Small intestine (tissue), 7 donors: ENCODE measurements at regions not wholly inside any gene's neighbourhood (a gene's known extent, or its start where the extent isn't known, plus 50 kb on each side); places are given as distances from the start of the nearest gene placed in this dataset.

Experiments
- DNase-seq, 2 donors: peaks; one replicate each; pipeline versions ENCODE4 v3.0.0 to v3.0.0-alpha.2; 2013
- FAIRE-seq: peaks from 2 replicates; lab custom pipeline; 2012; peaks lifted over from hg19 to GRCh38; lab: Jason Lieb, UNC
- H3K27ac ChIP-seq, 3 donors: one replicate each; pipeline ENCODE4 v1.5.1; 2013; ENCODE audit warnings: low read length in 2 of 3, mild to moderate bottlenecking in 2 of 3, control low read depth in 1 of 3, inconsistent platforms in 1 of 3, low read depth in 1 of 3, moderate library complexity in 1 of 3
- H3K27me3 ChIP-seq, 3 donors: one replicate each; pipeline ENCODE4 v1.6.1; 2013; ENCODE audit warnings: low read length in 3 of 3, inconsistent platforms in 1 of 3; ENCODE audit not compliant: control insufficient read depth in 3 of 3, insufficient read depth in 3 of 3
- H3K36me3 ChIP-seq, 3 donors: one replicate each; pipeline ENCODE4 v1.6.1; 2013; ENCODE audit warnings: low read length in 3 of 3, inconsistent platforms in 1 of 3, low read depth in 1 of 3, mild to moderate bottlenecking in 1 of 3, moderate library complexity in 1 of 3; ENCODE audit not compliant: control insufficient read depth in 3 of 3, insufficient read depth in 2 of 3
- H3K4me1 ChIP-seq, 3 donors: one replicate each; pipeline ENCODE4 v1.6.1; 2013; ENCODE audit warnings: low read length in 2 of 3, inconsistent platforms in 1 of 3, low read depth in 1 of 3, mild to moderate bottlenecking in 1 of 3, moderate library complexity in 1 of 3; ENCODE audit not compliant: control insufficient read depth in 3 of 3, insufficient read depth in 2 of 3
- H3K4me3 ChIP-seq, 3 donors: one replicate each; pipeline ENCODE4 v1.5.1; 2013; ENCODE audit warnings: low read length in 3 of 3, control low read depth in 1 of 3, inconsistent platforms in 1 of 3, low read depth in 1 of 3, mild to moderate bottlenecking in 1 of 3, moderate library complexity in 1 of 3
- H3K9me3 ChIP-seq, 2 donors: one replicate each; pipeline ENCODE4 v1.6.1; 2013; ENCODE audit warnings: low read depth in 1 of 2, low read length in 1 of 2; ENCODE audit not compliant: control insufficient read depth in 2 of 2, insufficient read depth in 1 of 2
- WGBS, 3 donors: extraction: QIAGEN DNeasy Blood & Tissue Kit; methylation state at CpG; one replicate each; pipeline ENCODE4 v1.1.7; 2013; 5-methylcytosine and 5-hydroxymethylcytosine counted together
- donor health status: healthy with polysubstance abuse.
- donor health status: control.
- donor health status: control.
- donor health status: Bipolar disorder and iron deficiency.
- donor health status: healthy.

DNA sequence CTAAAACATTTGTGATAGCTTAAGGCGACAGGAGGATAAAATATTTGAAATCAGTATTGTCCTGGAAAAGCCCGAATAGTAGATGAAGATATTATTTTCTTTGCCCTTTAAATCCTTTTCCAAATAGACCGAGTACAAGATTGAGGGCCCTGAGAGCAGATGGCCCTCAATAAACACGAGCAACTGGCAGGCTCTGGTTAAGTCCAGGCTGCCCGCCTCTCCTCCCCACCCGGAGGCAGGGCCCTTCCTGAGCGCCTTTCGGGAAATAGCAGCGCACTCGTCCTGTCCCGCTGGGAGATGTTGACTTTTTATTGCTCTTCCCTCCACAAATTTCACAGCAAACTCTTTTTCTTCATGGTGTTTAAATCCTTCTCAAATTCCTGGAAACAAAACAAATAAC, 50.8 kb upstream of the MAX start:
- no peak overlapping the region for H3K27ac ChIP-seq
- no peak overlapping the region for H3K4me3 ChIP-seq
- WGBS, 3 donors, result 61 to 78% (median 77%) methylated on average over 11 of the region's 11 CpGs
- no peak for FAIRE-seq
- H3K9me3 ChIP-seq, result no peaks in the 10 kb centered on the region
- no peaks in the 10 kb centered on the region for H3K27me3 ChIP-seq
- H3K36me3 ChIP-seq, result no peaks in the 10 kb centered on the region
- H3K4me1 ChIP-seq, result no peaks in the 10 kb centered on the region
- DNase-seq, result no peak

DNA sequence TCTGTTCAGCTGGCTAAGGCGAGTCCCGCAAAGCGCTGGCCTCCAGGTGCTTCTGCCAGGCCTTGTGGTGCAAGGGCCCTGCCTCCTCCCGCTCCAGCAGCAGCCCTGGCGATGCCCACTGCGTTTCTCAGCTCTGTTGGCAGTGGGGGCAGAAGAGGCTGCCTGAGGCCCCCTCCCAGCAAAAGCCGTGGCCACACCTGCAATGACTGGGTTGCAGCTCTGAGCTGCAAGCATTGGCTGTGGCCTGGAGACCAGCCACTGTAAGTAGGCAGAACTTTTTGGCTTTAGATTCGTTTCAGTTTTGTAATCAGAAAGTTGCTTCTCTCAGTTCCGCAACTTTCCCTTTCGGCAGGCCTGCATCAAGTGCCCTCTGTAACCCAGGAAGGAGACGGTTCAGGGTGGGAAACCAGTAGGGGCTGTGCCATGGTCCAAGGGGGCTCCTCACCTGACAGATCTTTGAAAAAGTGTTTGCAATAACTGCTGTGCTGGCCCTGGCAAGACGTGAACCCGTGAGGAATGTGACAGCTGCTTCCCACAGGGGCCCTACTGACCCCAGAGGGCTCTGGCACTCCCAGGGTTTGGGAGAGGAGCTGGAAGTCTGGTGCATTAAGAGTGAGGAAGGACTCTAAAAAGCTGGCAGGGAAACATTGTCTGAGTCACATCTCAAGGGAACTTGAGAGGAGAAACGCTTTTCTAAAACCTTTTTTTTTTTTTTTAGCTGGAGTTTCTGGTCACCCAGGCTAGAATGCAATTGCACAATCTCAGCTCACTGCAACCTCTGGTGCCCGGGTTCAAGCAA, 54.5 kb upstream of the MAX start:
- DNase-seq (peak in 1 of 2 donors; percentile 29), FAIRE-seq (no peak)
- 32 to 48% (median 44%) methylated on average over 15 of the region's 15 CpGs for WGBS, 3 donors
- Histone ChIP-seq H3K4me1 (no peaks in the 10 kb centered on the region), H3K36me3 (no peaks in the 10 kb centered on the region), H3K27me3 (no peaks in the 10 kb centered on the region), H3K27ac (peak overlapping the region in 1 of 3 donors; percentile 77), H3K9me3 (no peaks in the 10 kb centered on the region), H3K4me3 (no peak overlapping the region)

DNA sequence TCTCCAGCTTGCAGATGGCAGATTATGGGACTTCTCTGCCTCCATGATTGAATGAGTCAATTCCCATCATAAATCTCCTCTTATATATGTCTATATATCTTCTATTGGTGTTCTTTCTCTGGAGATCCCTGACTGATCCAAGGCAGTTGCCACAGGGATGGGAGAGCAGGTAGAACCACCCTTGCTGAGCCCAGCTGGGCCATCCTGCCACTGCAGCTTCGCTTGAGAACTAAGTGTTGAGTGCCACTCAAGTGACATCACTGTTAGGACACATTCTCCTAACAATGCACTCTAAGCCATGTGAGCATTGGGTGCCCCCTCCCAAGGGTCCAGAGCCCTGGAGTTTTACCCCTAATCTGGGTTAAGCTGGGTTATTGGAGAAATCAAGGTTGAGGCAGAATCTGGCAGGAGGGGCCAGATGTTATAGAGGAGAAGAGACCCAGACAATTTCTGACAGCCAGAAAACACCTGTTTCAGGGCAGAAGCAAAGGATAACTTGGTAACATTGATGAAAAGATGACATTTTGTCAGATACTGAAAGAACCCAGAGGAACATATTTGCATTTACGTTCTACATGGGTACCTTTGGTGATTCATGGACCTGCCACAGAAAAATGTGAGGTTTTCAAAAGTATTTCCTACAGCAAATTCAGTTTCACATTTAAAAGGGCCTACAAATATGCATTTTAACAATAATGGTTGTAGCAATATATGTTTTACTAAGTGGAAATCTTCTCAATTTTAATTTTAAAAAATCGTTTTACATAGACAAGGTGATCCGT, 57.2 kb upstream of the MAX start:
- no peak for FAIRE-seq
- WGBS, 3 donors, result 82 to 90% (median 83%) methylated on average over 4 of the region's 4 CpGs

DNA sequence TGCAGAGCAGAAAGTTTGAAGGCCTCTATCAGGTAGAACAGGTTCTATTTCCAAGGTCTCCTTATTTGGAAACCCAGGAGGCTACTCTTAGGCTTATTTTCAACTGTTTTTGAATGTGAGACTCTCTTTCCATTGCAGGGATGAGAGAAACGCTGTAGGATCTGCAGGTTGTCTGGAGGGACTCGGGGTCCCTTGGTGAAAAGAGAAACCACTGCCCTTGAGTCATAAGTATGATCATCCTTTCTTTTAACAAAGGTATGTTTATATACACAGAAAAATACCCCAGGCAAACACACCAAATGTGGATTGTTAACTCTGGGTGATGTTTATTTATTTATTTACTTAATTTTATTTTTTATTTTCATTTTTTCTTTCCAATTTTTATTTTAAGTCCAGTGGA, 57.8 kb upstream of the MAX start:
- H3K36me3 ChIP-seq, result no peaks in the 10 kb centered on the region
- no peak for FAIRE-seq

More for the DNA sequence above, 57.2 kb upstream of the MAX start:
- no peak for DNase-seq
- no peaks in the 10 kb centered on the region for H3K9me3 ChIP-seq
- H3K27me3 ChIP-seq, result no peaks in the 10 kb centered on the region
- no peak overlapping the region for H3K4me3 ChIP-seq
- H3K27ac ChIP-seq, result no peak overlapping the region
- H3K4me1 ChIP-seq, result peaks cover 0 to 2% (median 0%) of the 10 kb centered on the region in 3 donors
- H3K36me3 ChIP-seq, result no peaks in the 10 kb centered on the region

DNA sequence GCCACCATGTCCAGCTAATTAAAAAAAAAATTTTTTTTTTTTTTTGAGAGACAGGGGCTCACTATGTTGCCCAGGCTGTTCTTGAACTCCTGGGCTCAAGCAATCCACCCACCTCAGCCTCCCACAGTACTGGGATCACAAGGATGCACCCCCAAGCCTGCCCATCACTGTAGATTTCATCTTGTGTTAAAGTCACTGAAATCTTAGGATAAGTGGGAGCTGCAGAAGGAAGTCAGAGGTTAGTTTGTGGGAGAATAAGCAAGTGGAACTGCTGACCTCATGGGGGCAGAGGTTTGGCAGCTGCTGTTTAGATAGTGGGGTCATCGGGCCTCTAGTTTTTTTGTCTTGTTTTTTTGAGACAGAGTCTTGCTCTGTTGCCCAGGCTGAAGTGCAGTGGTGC, 59.7 kb upstream of the MAX start:
- H3K36me3 ChIP-seq, result no peaks in the 10 kb centered on the region
- no peak overlapping the region for H3K27ac ChIP-seq
- 26 to 63% (median 38%) methylated on average over 1 of the region's 1 CpG for WGBS, 3 donors

More for the DNA sequence above, 57.8 kb upstream of the MAX start:
- WGBS, 3 donors, result 83 to 85% (median 83%) methylated on average over 2 of the region's 2 CpGs
- no peak for DNase-seq
- Histone ChIP-seq H3K9me3 (no peaks in the 10 kb centered on the region), H3K4me3 (no peak overlapping the region), H3K27ac (no peak overlapping the region), H3K27me3 (no peaks in the 10 kb centered on the region), H3K4me1 (peaks cover 0 to 6% (median 0%) of the 10 kb centered on the region in 3 donors)

DNA sequence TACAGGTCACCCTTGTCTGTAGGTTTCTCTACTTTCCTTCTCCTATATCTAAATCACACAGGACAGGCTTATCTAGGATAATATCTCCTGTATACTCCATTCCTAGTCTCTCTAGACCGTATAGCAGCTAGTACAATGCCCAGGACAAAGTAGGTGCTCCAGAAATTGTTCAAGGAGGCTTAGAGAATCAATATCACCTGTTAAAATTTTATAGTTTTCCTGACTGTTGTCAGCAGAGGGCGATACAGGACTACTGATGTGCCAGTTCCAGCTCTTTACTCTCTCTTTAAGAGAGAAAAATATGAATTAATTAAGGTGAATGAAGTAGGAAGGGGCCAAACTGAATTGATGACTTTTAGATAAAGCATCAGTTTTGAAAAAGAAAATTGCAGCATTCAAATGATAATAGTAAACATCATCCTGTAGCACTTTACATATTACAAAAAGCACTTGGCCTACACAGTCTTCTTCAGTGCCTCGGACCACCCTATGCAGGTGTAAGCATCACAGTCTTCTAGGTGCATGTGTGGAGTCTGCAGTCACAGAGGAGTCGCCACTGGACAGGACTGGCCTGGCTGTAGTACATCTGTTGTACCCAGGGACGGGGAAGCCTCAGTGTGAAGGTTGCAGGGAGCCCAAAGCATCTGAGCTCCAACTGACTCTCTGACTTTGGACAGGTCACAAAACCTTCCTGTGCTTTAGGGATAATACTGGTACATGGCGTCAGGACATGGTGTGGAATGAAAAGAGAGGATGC, 61.9 kb upstream of the MAX start:
- Histone ChIP-seq H3K9me3 (no peaks in the 10 kb centered on the region), H3K27me3 (no peaks in the 10 kb centered on the region), H3K27ac (no peak overlapping the region), H3K36me3 (no peaks in the 10 kb centered on the region), H3K4me3 (no peak overlapping the region), H3K4me1 (peaks cover 0 to 6% (median 0%) of the 10 kb centered on the region in 3 donors)
- WGBS, 3 donors, result 47 to 51% (median 49%) methylated on average over 6 of the region's 6 CpGs
- FAIRE-seq (no peak), DNase-seq (peak; percentile 59 to 64)

More for the DNA sequence above, 59.7 kb upstream of the MAX start:
- DNase-seq, result no peak
- Histone ChIP-seq H3K4me3 (no peak overlapping the region), H3K9me3 (no peaks in the 10 kb centered on the region), H3K27me3 (no peaks in the 10 kb centered on the region), H3K4me1 (peaks cover 0 to 6% (median 0%) of the 10 kb centered on the region in 3 donors)
- FAIRE-seq, result no peak

DNA sequence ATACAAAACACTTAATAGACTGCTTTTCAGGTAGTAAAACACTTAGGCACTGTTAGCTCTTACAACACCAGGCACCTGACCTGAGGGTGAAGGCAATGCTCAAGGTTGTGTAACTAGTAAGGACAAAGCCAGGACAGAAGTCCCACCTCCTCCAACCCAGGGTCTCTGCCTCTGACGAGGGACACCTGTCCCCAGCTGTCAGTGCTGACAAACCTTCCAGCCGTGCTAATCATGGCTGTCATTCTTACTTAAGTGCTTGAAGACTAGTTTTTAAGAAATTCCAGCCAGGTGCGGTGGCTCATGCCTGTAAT, 62.5 kb upstream of the MAX start:
- 80 to 94% (median 84%) methylated on average over 3 of the region's 3 CpGs for WGBS, 3 donors
- no peak for FAIRE-seq
- peak in 1 of 2 donors; percentile 56 for DNase-seq
- Histone ChIP-seq H3K4me1 (peaks cover 0 to 6% (median 0%) of the 10 kb centered on the region in 3 donors), H3K9me3 (no peaks in the 10 kb centered on the region), H3K4me3 (no peak overlapping the region), H3K27ac (no peak overlapping the region), H3K27me3 (no peaks in the 10 kb centered on the region), H3K36me3 (no peaks in the 10 kb centered on the region)

DNA sequence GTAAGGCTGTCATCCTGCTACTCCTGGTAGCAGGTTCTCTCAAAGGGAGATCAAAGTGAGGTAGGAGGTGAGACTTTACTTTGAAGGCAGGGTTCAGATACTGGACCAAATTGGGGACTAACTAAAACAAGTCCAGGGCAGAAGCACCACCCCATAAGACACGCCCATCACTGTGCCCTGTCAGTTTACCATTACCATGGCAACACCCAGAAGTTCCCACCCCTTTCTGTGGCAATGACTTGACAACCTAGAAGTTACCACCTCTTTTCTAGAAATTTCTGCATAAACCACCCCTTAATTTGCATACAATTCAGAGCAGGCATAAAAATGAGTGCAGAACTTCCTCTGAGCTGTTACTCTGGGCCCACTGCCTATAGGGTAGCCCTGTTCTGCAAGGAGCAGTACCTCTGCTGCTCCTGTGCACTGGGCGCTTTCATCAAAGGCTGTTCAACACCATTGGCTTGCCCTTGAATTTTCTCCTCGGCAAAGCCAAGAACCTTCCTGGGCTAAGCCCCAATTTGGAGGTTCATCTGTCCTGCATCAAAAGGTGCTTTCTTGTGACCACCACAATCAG, 64.8 kb upstream of the MAX start:
- no peaks in the 10 kb centered on the region for H3K9me3 ChIP-seq
- DNase-seq (no peak), FAIRE-seq (no peak)
- no peak overlapping the region for H3K4me3 ChIP-seq
- H3K4me1 ChIP-seq, result peaks cover 0 to 6% (median 0%) of the 10 kb centered on the region in 3 donors
- WGBS, 3 donors, result 94 to 97% (median 97%) methylated on average over 3 of the region's 3 CpGs
- no peaks in the 10 kb centered on the region for H3K27me3 ChIP-seq
- H3K27ac ChIP-seq, result no peak overlapping the region
- H3K36me3 ChIP-seq, result no peaks in the 10 kb centered on the region
